Central memory CD4-positive, alpha-beta T cell (primary cell): ENCODE measurements at regions not wholly inside any gene's neighbourhood (a gene's known extent, or its start where the extent isn't known, plus 50 kb on each side); places are given as distances from the start of the nearest gene placed in this dataset.

Experiments
- DNase-seq: peaks from one replicate; pipeline ENCODE4 v3.0.0; 2022

DNA sequence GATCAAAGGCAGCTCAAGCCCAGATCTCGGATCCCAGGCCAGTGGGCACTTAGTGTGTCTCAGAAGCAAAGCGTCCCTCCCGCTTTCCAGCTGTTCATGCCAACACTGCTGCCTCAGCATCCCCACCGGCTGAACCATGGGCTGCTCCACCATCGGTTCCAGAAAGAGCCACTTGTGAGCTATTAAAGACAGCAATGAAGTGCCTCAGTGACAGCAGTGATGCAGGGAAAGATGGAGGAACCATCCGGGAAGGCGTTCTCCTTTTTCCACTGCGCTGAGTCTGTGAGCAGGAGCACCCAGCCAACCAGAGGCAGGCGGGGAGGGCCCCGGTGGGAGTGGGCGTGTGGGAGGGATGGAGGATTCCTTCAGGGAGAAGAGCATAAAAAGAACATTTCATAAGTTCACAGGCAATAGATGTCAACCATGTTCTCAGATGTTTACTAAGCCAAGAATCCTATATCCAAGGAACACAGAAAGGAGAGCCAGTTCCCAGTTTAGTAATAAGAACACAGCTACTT, 96.2 kb upstream of the MKI67 start:
- no peak for DNase-seq

DNA sequence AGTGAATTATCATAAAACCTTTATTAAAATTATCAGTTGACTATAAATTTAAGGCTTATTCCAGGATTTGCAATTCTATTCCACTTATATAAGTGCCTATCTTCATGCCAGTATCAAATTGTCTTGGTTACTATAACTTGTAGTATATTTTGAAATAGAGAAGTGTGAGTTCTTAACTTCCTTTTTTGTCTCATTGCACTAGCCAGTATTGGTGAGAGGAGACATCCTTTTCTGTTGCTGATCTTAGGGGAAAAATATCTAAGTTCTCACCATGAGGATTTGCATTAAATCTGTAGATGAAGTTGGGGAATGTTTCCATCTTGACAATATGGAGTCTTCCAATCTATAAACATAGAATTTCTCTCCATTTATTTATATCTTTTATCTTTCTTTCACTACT, 104.2 kb upstream of the MKI67 start:
- no peak for DNase-seq

DNA sequence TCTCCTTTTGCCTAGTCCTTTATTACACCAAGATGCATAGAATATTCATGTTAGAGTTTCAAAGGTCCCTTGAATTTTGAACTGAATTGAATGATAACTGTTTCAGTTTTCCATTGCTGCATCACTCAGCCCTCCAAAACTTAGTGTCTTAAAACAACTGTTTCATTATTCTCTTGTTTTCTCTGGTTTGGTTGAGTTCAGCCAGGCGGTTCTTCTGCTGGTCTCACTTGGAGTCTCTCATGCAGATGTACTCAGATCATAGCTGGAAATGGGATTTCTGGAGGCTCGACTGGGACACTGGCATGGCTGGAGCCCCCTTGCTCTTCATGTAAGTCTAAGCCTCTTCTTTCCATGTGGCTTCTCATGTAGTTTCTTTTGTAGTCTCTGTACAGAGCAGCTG, 107.2 kb upstream of the MKI67 start:
- no peak for DNase-seq

DNA sequence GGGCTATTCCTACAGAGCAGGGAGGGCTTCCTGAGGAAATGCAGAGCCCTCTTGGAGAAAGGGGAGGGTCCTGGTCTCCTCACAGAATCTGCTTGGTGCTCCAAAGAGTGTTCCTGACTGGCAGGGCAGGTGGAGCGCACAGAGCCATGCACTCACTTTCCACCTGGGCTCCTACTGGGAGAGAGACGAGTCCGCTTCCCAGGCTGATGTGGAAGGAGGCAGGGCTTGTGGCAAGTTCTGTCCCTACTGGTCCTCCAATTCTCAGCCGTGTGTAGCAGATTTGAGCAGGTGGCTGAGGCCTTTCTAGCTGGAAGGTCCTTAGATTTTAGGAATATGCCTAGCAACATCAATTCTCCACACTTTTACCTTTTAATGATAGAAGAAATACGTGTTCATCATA, 111.5 kb upstream of the MKI67 start:
- no peak for DNase-seq

DNA sequence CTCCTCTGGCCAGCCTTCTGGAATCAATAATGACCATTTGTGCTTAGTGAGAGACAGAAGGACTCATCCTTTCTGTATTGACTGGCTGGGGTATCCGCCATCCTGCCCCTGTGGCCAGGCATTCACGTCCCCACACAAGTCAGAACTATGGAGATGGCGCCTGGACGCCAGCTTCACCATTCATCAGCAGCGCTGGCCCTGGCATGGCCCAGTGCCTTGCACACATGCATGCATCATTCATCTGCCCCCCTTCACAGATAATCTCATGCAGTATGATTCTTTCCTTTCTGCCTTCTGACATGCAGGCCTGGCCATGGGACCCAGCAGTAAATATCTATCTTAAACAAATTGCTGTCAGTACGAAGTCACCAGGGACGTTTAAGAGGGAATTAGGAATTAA, 114.8 kb upstream of the MKI67 start:
- DNase-seq: no peak

DNA sequence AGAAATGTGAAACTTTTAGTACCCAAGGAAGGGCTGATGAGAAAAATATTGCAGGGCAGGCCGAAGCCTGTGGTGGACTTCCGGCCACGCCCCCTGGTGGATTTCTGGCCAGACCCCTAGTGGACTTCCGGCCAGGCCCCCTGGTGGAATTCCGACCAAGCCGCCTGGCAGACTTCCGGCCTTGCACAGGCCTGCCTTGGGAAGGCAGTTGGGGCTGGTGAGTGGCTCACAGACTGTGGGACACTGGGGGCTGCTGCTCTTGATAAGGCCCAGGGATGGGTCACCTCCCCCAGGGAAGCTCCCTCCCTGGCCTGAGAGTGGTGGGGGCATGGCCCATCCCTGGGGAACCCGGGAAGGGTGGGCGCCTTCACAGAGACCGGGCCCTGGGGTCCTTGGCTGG, 116.4 kb upstream of the MKI67 start:
- no peak for DNase-seq

DNA sequence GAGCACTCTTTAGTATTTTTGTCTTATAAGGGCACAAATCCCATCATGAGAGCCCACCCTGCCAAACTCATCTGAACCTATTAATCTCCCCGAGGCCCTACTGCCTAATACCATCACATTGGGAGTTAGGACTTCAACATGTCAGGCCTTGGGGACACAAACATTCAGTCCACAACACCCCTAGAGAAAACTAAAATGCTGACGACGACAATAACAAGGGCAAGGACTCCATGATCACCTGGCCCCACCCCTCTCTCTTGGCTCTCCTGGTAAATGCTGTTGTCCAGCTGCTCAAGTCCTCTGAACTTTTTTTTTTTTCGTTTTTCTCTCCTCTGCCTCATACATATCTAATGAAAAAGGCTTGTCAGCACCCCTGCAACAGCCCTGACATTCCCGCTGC, 118.8 kb upstream of the MKI67 start:
- DNase-seq: no peak

DNA sequence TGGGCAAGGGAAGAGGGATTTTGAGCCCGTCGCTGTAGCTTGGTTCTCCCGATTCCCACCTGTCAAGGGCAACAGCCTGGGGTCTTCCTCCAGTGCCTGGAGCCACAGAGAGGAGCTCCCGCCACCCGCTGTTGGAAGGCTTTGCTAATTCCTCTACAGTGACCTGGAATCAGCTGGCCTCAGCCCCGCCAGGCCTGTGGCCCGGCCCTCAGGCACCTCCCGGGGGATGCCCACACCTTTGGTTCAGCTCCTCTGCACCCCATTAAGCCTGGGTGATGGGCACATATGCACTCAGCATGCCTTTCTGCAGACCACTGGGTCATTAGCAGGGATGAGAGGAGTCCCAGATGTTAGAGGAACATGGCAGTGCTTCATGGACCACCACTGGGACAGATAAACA, 121.4 kb upstream of the MKI67 start:
- no peak for DNase-seq

DNA sequence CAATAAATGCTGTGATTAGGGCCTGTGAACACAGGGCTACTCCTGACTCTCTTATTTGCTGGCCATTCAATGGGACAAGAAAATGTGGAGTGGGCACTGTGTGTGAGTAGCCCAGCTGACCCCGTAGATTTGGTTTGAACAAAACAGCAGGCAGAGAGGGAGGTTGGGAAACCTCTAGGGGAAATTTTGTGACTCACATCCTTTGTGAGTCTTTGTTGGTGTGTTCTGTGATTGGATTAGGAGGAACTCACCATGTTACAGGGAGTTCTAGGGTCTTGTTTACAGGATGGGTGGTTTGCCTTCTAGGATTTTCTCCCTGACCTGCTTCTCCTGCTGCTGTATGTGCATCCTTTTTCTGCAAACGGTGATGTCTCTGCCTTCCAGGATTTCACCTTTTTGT, 128.3 kb upstream of the MKI67 start:
- no peak for DNase-seq

DNA sequence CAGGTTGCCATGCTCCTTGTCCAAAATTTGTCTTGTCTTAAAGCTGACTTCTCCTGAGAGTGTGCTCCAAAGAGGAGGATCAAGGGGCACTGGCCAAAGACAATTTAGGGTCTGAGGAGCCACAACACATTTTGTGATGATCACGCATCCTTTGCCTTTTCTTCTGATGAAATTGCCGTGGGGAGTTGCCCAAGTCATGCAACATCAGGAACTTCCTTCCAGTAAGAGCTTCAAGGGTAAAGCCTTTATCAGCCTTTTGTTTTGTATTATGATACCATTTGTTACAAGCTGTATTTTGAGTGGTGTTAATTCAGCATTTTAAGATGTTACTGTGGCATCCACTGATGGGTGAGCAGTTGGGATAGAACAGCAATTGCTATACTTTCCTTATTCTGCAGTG, 131.2 kb upstream of the MKI67 start:
- no peak for DNase-seq

DNA sequence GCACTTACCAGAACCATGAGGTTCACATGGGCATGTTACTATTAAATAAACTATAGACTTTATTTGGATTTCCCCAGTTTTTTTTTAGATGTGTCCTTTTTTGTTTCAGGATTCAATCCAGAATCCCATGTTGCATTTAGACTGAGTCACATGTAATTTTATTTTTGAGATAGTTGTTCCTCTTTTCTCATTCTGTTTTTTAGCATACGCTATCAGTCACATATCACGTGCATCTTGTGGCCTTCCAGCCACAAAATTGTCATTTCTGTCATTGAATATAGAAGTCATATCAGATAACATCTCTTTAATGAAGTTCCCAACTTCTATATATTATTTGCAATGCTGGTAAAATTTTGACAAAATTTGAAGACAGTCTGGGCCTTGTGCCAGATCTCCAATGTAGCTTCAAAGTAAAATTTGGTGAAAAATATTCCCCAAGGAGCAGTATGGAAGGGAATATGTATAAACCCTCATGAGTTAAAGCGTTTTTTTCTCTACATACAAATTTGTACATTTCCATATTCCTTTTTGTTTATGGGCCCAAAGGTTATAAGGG, 132.3 kb upstream of the MKI67 start:
- no peak for DNase-seq

DNA sequence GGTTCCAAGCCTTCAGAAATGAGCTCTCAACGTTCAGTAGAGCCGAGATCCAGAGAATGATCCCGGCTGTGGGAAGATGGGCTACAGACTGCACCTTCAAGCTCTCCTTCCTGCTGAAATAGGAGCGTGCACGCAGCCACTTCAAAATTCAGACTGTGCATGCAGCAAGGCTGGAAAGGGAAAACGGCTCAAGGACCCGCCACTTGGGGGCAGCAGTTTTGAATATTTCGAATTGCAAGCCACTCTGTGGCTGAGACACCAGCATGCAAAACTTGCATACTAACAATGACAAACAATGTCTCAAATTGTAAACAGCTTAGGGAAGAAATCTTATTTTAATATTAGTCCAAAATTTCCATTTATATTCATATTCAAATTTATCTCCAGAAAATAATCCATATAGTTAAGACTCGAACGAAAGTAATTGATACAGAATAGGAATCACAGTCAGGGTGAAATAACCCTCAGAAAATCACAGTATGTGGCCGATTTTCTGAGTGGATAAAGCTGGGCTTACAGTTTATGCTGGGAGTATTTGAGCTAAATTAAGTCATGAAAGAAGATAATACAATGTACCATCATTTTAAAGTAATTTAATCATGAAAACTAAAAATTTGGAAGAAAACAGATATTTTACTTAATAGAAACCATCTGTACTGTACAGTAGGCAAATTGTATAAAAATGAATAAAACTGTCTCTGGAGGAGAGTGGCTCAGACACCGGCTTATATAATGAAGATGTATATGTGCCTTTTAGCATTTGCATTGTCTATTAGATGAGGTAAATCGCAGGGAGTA, 137.9 kb upstream of the MKI67 start:
- no peak for DNase-seq

DNA sequence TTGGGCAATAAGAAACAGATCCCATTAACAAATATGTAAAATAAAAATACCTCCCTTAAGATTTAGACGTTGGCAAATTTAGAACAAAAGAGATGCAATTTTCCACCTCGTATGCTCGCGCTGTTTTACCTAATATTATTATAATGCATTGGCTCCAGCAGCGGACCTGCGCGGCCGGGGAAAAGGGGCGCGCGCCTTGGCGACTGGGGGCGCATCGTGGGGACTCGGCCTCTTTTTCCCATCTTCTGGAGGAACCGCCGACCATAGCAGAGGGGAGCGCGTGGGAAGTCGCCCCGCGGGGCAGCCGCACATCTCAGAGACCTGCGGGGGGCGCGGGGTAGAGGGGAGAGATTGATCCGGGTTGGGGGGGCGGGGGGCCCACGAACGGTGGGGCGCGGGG, 139.4 kb upstream of the MKI67 start:
- no peak for DNase-seq

DNA sequence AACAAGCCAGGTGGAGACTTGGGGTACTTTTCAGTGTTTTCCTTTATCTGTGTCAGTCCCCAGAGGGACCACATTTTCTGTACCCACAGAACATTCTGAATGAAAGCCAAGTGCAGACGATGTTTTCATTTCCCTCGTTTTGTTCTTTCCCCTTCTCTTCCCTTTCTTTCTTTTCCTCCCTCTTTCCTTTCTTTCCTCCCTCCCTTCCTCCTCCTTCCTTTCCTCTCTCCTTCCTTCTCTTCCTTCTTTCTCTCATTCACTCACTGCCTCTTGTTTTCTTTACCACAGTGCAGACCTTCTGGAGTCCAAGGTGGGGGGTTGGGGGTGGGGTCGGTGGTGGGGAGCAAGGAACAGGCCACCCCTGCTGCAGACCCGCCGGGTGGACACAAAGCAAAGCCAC, 141.4 kb upstream of the MKI67 start:
- no peak for DNase-seq

DNA sequence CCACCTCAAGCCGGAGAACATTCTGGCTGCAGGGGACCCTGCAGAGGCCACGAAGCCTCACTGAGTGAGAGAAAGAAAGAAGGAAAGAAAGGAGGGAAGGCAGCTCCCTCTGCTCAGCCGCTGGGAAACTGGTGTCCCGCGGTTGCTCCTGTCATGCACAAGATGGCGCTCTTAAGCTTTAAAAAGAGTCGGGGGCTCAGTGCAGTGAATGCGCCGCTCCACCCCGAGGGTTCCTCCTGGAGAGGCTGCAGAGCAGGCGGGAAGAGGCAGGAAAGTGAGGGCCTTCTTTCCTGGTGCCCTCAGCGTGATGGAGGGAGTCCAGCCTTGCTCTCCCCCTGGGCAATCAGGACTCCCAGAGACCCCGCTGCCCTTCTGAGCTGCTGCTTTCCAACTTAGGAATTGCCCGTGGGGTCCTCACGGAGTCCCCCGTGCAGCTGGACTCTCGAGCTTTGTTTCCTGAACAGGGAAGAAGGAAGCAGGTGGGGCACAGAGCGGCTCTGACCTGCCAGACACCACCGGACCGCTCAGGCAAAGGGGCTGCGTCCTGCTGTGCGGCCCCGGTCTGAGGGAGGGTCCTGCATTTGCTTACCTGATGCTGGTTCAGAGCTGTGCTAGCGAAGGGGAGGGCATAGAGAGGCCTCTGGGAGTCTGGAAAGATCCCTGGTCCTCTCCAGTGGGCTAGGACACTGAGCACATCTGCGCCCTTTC, 141.9 kb upstream of the MKI67 start:
- no peak for DNase-seq

DNA sequence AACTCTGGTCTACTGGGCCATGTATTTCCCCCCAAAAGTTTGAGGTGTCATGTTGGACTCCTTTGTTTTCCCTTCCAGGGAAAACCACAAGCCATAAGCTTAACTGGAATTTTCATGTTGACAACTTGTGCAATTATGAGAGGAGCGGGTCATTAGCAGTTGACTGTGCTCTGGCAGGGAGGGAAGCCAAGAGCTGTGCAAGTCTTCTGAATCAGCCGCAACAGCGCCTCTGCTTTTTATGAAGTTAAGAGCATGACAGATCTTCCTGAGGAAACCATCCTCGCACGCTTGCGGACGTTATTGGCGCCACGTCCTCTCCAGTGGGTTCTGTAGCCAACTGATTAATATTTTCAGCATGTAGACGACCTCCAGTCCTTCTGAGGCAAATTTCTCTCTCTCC, 148.7 kb upstream of the MKI67 start:
- no peak for DNase-seq

DNA sequence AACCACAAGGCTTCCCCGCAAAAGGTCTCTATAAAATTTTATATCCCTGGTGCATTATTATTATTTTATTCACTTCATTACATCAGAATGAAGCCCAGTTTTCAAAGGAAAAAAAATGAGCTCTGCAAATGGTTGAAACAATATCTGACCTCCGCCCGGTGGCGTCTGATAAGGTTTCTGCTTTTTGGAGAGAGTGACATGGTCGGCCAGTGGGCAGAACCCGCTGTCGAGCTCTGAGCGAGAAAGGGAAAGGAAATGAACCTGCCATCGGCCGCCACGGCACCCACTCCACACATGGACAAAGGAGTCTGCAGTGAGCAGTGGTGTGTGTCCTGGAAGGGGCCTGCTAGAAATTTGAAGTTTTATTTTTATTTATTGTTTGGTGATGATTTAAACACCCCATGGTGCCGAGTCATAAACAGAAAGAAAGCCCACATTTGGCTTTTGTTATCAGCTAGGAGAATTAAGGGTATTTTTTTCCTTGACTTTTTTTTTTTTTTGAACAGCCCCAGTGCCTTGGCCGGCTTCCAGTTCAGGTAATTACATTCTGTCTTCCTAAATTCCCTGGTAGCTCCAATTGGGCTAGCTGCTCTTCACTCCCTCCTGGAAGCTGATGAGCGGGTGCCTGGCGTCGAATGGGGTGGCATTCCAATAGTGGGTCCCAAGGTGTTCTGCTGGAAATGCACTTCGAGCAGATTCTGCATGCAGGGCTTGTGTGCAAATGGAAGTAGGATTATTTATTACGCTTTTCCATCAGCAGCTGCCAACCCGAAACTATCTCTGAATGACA, 149.4 kb upstream of the MKI67 start:
- DNase-seq: no peak

DNA sequence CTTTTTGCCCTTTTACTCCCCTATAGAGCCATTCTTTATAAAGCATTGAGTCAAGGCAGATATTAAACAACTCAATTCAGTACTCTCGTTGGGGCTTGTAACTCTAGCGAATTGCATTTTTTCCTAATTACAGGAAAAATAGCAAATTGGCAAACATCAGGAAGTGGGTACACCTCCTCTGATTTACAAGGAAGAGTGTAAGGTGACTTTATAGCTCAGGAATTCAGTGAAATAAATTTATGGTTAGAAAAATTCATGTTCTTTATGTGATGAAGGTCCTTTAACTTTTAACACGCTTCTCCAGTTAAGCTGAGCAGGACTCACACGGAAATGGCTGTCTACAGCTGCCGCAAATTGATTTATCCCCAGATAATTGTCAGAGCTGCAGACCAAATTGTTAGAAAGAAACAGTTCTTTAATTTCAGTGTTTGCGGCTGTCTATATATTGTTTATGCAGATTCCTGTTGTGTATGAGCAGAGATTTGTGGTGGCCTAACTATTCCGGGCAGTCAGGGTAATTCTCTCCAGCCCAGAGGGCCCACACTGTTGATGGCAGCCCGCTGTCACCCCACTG, 151.1 kb upstream of the MKI67 start:
- DNase-seq: no peak

DNA sequence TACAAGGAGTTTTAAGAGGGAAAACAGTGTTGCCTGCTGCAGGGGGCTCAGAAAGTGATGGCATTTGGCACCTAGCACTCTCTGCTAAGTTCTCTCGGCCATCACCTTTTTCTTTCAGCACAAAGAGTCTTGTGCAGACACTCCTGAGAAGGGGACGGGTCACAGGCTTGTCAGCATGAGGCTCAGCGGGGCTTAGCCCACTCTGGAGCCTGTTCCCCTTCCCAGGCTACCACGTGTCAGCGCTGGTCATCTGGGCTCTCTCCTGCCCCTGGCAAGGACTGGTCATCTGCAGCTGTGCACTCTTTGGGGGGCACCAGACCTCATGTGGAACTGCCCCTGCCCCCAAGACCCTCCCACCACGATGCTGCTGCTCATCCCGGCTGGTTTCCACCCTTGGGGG, 152.1 kb upstream of the MKI67 start:
- DNase-seq: no peak

DNA sequence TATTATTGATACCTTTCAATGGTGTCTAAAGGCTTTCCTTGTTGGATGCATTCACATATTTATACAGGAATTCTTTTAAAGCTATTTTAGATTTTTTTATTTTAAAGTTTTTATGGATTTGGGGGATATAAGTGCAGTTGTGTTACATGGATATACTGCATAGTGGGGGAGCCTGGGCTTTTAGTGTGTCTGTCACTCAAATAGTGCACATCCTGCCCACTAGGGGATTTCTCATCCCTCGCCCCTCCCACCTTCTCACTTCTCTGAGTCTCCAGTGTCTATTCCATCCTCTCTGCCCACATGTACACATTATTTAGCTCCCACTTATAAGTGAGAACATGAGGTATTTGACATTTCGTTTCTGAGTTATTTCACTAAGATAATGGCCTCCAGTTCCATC, 154.0 kb upstream of the MKI67 start:
- DNase-seq: no peak

DNA sequence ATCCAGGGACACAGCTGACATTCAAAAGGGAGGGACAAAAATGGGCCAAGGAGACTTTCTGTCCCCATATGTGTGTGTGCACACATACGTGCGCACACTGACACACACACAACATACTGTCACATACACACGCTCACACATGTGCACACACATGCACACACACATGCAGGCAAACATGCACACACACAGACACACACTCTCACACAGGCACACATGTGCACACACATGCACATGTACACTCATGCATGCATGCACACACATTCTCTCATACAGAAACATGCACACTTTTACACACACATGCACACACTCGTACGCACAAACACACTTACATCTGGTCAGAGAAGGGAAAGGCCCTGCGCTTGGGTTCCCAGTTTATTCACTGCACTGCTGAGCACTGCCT, 155.1 kb upstream of the MKI67 start:
- no peak for DNase-seq

DNA sequence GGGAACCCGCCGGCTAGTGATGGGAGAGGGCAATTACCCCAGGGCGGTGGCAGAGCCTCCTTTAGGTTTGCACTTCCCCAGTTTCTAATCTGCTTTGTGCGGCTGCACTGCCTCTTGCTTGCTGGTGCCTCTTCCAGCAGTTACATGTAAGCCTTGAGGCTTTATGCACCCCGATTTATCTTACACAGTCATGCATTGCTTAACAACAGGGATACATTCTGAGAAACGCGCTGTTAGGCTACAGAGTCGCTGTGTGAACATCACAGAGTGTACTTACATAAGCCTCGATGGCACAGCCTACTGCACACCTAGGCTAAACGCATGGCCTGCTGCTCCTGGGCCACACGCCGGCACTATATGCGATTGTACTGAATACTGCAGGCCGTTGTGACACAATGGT, 155.6 kb upstream of the MKI67 start:
- DNase-seq: no peak

DNA sequence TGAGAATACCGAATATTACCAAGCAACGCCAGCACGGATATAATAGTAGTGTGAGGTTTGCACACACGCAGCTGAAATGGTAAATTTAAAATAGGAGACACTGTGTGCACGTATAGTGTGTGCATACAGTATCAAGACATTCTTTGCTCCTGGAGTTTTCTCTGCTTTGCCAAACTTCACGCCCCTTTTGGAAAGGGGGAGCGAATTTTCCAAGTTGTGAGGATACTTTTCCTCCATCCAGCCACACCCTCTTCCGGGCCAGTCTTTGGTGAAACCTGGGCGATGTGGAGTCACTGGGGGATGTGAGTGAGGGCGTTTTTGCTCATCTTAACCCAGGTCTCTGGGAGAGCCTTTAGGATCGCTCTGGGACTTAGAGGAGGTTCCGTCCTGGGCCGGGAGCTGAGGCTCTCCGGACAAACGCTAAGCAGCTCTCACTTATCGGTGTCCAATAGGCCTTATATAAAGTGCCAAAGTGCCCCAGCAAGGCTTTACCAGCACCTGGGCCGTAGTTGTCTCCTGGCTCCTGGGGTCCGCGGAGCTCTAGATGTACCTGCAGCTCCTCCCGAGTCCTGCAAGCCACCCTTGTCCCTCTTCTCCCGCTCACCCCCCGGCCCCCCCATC, 160.0 kb upstream of the MKI67 start:
- no peak for DNase-seq
